Keratinocyte (primary cell): ENCODE measurements at regions not wholly inside any gene's neighbourhood (a gene's known extent, or its start where the extent isn't known, plus 50 kb on each side); places are given as distances from the start of the nearest gene placed in this dataset.

Experiments
- DNase-seq: peaks from one replicate; pipeline ENCODE4 v3.0.0-alpha.2; 2011; ENCODE audit warnings: low read depth, missing footprints, low spot score
- FAIRE-seq: peaks from 2 replicates; lab custom pipeline; 2011; peaks lifted over from hg19 to GRCh38; lab: Jason Lieb, UNC
- H2AFZ ChIP-seq: 2 replicates; pipeline ENCODE4 v1.6.0; 2012; ENCODE audit warnings: low read length, control low read depth, inconsistent platforms; ENCODE audit not compliant: control insufficient read depth
- H3K27ac ChIP-seq: 2 replicates; pipeline ENCODE4 v1.5.1; 2011; ENCODE audit warnings: low read length; ENCODE audit not compliant: control insufficient read depth, insufficient read depth
- H3K27me3 ChIP-seq: 3 replicates; pipeline ENCODE4 v1.6.0; 2011; ENCODE audit warnings: low read length; ENCODE audit not compliant: control insufficient read depth, insufficient read depth; ENCODE audit errors: extremely low read depth
- H3K36me3 ChIP-seq, 2 experiments: 2 replicates in 1 of 2; 3 replicates in 1 of 2; pipeline ENCODE4 v1.5.1; 2011; ENCODE audit warnings: low read length in 2 of 2, mild to moderate bottlenecking in 1 of 2; ENCODE audit not compliant: control insufficient read depth in 2 of 2, insufficient read depth in 2 of 2; ENCODE audit errors: extremely low read depth in 1 of 2
- H3K4me1 ChIP-seq: 3 replicates; pipeline ENCODE4 v1.5.1; 2011; ENCODE audit warnings: low read length; ENCODE audit not compliant: control insufficient read depth, insufficient read depth; ENCODE audit errors: extremely low read depth
- H3K4me2 ChIP-seq: 3 replicates; pipeline ENCODE4 v1.6.0; 2011; ENCODE audit warnings: low read depth, low read length; ENCODE audit not compliant: control insufficient read depth, insufficient read depth; ENCODE audit errors: extremely low read depth
- H3K4me3 ChIP-seq, 3 experiments: fragments of 200-600 bp in 1 of 3; sonication (generic) in 1 of 3; 2 replicates in 2 of 3; 3 replicates in 1 of 3; pipeline ENCODE4 v1.5.1; 2011 to 2016; ENCODE audit warnings: low read length in 3 of 3, mild to moderate bottlenecking in 3 of 3, control low read depth in 2 of 3, inconsistent platforms in 1 of 3, low read depth in 1 of 3, mixed read lengths in 1 of 3, mixed run types in 1 of 3, moderate library complexity in 1 of 3; ENCODE audit not compliant: control insufficient read depth in 2 of 3, insufficient read depth in 2 of 3; ENCODE audit errors: extremely low read depth in 1 of 3
- H3K79me2 ChIP-seq: 2 replicates; pipeline ENCODE4 v1.6.0; 2012; ENCODE audit warnings: low read length; ENCODE audit not compliant: control insufficient read depth, insufficient read depth
- H3K9ac ChIP-seq: 3 replicates; pipeline ENCODE4 v1.6.0; 2011; ENCODE audit warnings: low read length; ENCODE audit not compliant: control insufficient read depth, insufficient read depth; ENCODE audit errors: extremely low read depth
- H3K9me1 ChIP-seq: 3 replicates; pipeline ENCODE4 v1.6.0; 2011; ENCODE audit warnings: low read length; ENCODE audit not compliant: control insufficient read depth, insufficient read depth; ENCODE audit errors: extremely low read depth
- H3K9me3 ChIP-seq: 2 replicates; pipeline ENCODE4 v1.5.1; 2012; ENCODE audit warnings: low read depth, low read length; ENCODE audit not compliant: control insufficient read depth
- H4K20me1 ChIP-seq: 3 replicates; pipeline ENCODE4 v1.6.0; 2011; ENCODE audit warnings: low read length; ENCODE audit not compliant: control insufficient read depth, insufficient read depth; ENCODE audit errors: extremely low read depth
- CTCF ChIP-seq, 3 experiments: IDR thresholded peaks in 1 of 3; conservative IDR thresholded peaks in 1 of 3; optimal IDR thresholded peaks in 1 of 3; 2 replicates in 2 of 3; 3 replicates in 1 of 3; pipeline versions ENCODE3 to v1.5.1; 2011; ENCODE audit warnings: low read length in 3 of 3, mild to moderate bottlenecking in 3 of 3, moderate library complexity in 2 of 3, control low read depth in 1 of 3, inconsistent platforms in 1 of 3; ENCODE audit not compliant: insufficient read depth in 2 of 3; ENCODE audit errors: extremely low read depth in 1 of 3
- EZH2 ChIP-seq: IDR thresholded peaks from one replicate; pipeline ENCODE4 v1.6.1; 2012; ENCODE audit warnings: inconsistent platforms, mild to moderate bottlenecking, low read length, moderate library complexity
- dilution Hi-C: fragments of 300-500 bp; cut with MboI; formaldehyde crosslinking; loops from one replicate; pipeline ENCODE4 v1.7.0; 2020; ENCODE audit warnings: low sequenced_read_pairs; ENCODE audit not compliant: extremely low pct_ligation_motif_present

DNA sequence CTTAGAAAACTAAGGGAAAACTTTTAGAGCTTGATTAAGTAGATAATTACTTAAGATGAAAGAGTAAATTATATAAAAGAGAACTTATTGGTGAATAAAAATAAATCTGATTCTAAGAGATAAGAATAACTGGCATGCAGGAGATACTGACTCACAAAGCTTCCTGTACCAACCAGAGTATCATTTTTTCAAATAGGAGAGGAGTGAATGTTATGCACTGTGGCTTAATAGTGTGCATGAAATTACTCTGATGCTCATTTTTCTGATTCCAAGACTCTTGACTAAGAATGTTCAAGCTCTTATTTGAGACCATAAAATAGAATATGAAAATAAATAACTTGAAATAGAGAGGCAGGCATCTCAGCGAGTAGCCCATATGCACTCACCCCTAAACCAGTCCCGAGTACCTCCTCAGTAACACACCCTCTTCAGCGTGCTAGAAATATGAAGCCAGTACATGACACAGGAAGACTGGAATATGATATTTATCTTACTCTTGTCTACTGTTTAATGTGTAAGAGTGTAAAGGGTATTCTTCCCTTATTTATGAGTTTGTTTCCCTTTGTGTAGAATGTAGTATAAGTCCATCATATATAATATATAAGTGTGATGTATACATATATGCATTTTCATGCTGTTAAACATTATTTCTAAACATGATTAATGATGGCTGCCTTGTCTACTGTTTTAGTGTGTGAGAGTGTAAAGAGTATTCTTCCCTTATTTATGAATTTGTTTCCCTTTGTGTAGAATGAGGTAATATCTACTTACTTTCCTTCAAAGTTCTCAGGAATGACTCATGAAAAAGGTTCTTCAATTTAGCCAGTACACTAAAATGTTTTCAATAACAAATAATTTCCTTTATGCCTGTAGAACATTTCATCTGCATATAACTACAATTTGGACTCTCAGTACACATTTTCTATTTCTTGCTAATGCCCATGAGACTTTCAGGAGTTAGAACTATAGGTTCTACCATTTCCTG, 99.2 kb upstream of the PALMD start:
- no peak for DNase-seq
- H3K27me3 ChIP-seq = no peaks in the 10 kb centered on the region
- H3K36me3 ChIP-seq = no peaks in the 10 kb centered on the region
- peaks cover 12% of the 10 kb centered on the region for H3K4me1 ChIP-seq
- no peaks in the 10 kb centered on the region for H3K9me1 ChIP-seq
- H3K79me2 ChIP-seq = no peaks in the 10 kb centered on the region
- no peak overlapping the region for H3K27ac ChIP-seq
- no peak overlapping the region for H2AFZ ChIP-seq
- dilution Hi-C loops = no loop called here
- FAIRE-seq = no peak
- H3K9me3 ChIP-seq = no peaks in the 10 kb centered on the region
- no peak overlapping the region for H3K4me2 ChIP-seq
- TF ChIP-seq CTCF (optimal IDR thresholded peaks at IDR 0.05 in 1 of 3, IDR thresholded peaks at IDR 0.05 in 1 of 3, conservative IDR thresholded peaks at IDR 0.05 in 1 of 3; ENCODE audit: extremely low read depth in 1 of 3, insufficient read depth in 2 of 3, low read length in 3 of 3) (no peak), EZH2 (no peak)
- no peak overlapping the region for H3K9ac ChIP-seq
- H4K20me1 ChIP-seq = no peaks in the 10 kb centered on the region
- no peak overlapping the region for H3K4me3 ChIP-seq

- H3K9me1 ChIP-seq = no peaks in the 10 kb centered on the region
- no peaks in the 10 kb centered on the region for H4K20me1 ChIP-seq
- no peaks in the 10 kb centered on the region for H3K9me3 ChIP-seq
- DNase-seq = no peak
- TF ChIP-seq EZH2 = no peak
- no peak for TF ChIP-seq CTCF (optimal IDR thresholded peaks at IDR 0.05 in 1 of 3, IDR thresholded peaks at IDR 0.05 in 1 of 3, conservative IDR thresholded peaks at IDR 0.05 in 1 of 3; ENCODE audit: extremely low read depth in 1 of 3, insufficient read depth in 2 of 3, low read length in 3 of 3)
- H3K79me2 ChIP-seq = no peaks in the 10 kb centered on the region
- no peaks in the 10 kb centered on the region for H3K27me3 ChIP-seq
- no peaks in the 10 kb centered on the region for H3K36me3 ChIP-seq
- H3K4me2 ChIP-seq = no peak overlapping the region
- H3K9ac ChIP-seq = no peak overlapping the region
- peaks cover 12% of the 10 kb centered on the region for H3K4me1 ChIP-seq
- H3K27ac ChIP-seq = no peak overlapping the region
- no peak overlapping the region for H3K4me3 ChIP-seq
- dilution Hi-C loops = no loop called here
- FAIRE-seq = peak; percentile 26
- peak overlapping the region; percentile 10 for H2AFZ ChIP-seq
Observed at GRCh38 chr1:99548943-99549605, 96.8 kb upstream of the PALMD start.
